ENCODE measurements at regions not wholly inside any gene's neighbourhood (a gene's known extent, or its start where the extent isn't known, plus 50 kb on each side); places are given as distances from the start of the nearest gene placed in this dataset.

- TF ChIP-seq CTCF (conservative IDR thresholded peaks at IDR 0.05; ENCODE audit: low read depth, low read length) = no peak
These were observed 74.1 kb upstream of the MNS1 start for GRCh38 chr15:56538901-56539545.

GRCh38 chr15:56537881-56538280, 72.9 kb upstream of the MNS1 start:
- Histone ChIP-seq H3K4me2 (no peak overlapping the region), H2AFZ (ENCODE audit: low read depth) (no peak overlapping the region), H3K36me3 (ENCODE audit: insufficient read depth) (no peaks in the 10 kb centered on the region), H3K27me3 (ENCODE audit: insufficient read depth, low read depth) (no peaks in the 10 kb centered on the region), H3K4me1 (ENCODE audit: low read depth, poor library complexity, severe bottlenecking) (peaks cover 23% of the 10 kb centered on the region), H4K20me1 (ENCODE audit: insufficient read depth) (no peaks in the 10 kb centered on the region), H3K27ac (no peak overlapping the region), H3K79me2 (ENCODE audit: insufficient read depth, low read depth) (no peaks in the 10 kb centered on the region), H3K9ac (no peak overlapping the region), H3K4me3 (IDR thresholded peaks at IDR 0.05; ENCODE audit: insufficient read depth, low read depth, low read length) (no peak overlapping the region)
- no peak for TF ChIP-seq CTCF (conservative IDR thresholded peaks at IDR 0.05; ENCODE audit: low read depth, low read length)

More at GRCh38 chr15:56538901-56539545, 74.1 kb upstream of the MNS1 start:
- Histone ChIP-seq H3K79me2 (ENCODE audit: insufficient read depth, low read depth) (no peaks in the 10 kb centered on the region), H3K27ac (no peak overlapping the region), H3K9ac (no peak overlapping the region), H3K4me3 (IDR thresholded peaks at IDR 0.05; ENCODE audit: insufficient read depth, low read depth, low read length) (no peak overlapping the region), H3K36me3 (ENCODE audit: insufficient read depth) (no peaks in the 10 kb centered on the region), H3K4me1 (ENCODE audit: low read depth, poor library complexity, severe bottlenecking) (peaks cover 15% of the 10 kb centered on the region), H3K4me2 (no peak overlapping the region), H4K20me1 (ENCODE audit: insufficient read depth) (no peaks in the 10 kb centered on the region), H3K27me3 (ENCODE audit: insufficient read depth, low read depth) (no peaks in the 10 kb centered on the region), H2AFZ (ENCODE audit: low read depth) (no peak overlapping the region)

GRCh38 chr15:56534728-56535127, 69.8 kb upstream of the MNS1 start:
- H3K36me3 ChIP-seq (ENCODE audit: insufficient read depth) = no peaks in the 10 kb centered on the region
- no peak for TF ChIP-seq CTCF (conservative IDR thresholded peaks at IDR 0.05; ENCODE audit: low read depth, low read length)
- H4K20me1 ChIP-seq (ENCODE audit: insufficient read depth) = no peaks in the 10 kb centered on the region
- no peak overlapping the region for H3K27ac ChIP-seq
- peaks cover 32% of the 10 kb centered on the region for H3K4me1 ChIP-seq (ENCODE audit: low read depth, poor library complexity, severe bottlenecking)
- no peaks in the 10 kb centered on the region for H3K79me2 ChIP-seq (ENCODE audit: insufficient read depth, low read depth)
- no peak overlapping the region for H3K4me3 ChIP-seq (IDR thresholded peaks at IDR 0.05; ENCODE audit: insufficient read depth, low read depth, low read length)
- H2AFZ ChIP-seq (ENCODE audit: low read depth) = no peak overlapping the region
- no peak overlapping the region for H3K9ac ChIP-seq
- no peak overlapping the region for H3K4me2 ChIP-seq
- no peaks in the 10 kb centered on the region for H3K27me3 ChIP-seq (ENCODE audit: insufficient read depth, low read depth)

GRCh38 chr15:56533731-56534403, 68.9 kb upstream of the MNS1 start:
- Histone ChIP-seq H3K27ac (peak overlapping the region; percentile 6; the same call in 1 of the 2 replicates), H3K36me3 (ENCODE audit: insufficient read depth) (no peaks in the 10 kb centered on the region)

More at GRCh38 chr15:56533731-56534403, 68.9 kb upstream of the MNS1 start:
- Histone ChIP-seq H4K20me1 (ENCODE audit: insufficient read depth) (no peaks in the 10 kb centered on the region), H3K27me3 (ENCODE audit: insufficient read depth, low read depth) (no peaks in the 10 kb centered on the region), H3K4me1 (ENCODE audit: low read depth, poor library complexity, severe bottlenecking) (peaks cover 32% of the 10 kb centered on the region), H3K4me3 (IDR thresholded peaks at IDR 0.05; ENCODE audit: insufficient read depth, low read depth, low read length) (no peak overlapping the region), H2AFZ (ENCODE audit: low read depth) (0 out of 2 replicates have a peak overlapping the region, but pooled peaks have one; percentile 12), H3K4me2 (peak overlapping the region; percentile 7; the same call in 1 of the 2 replicates), H3K79me2 (ENCODE audit: insufficient read depth, low read depth) (no peaks in the 10 kb centered on the region), H3K9ac (no peak overlapping the region)
- TF ChIP-seq CTCF (conservative IDR thresholded peaks at IDR 0.05; ENCODE audit: low read depth, low read length) = no peak

Measured in KMS-11 (cell line).